ENCODE measurements at regions not wholly inside any gene's neighbourhood (a gene's known extent, or its start where the extent isn't known, plus 50 kb on each side); places are given as distances from the start of the nearest gene placed in this dataset.
"Not testable (repeated sequence)": the region's sequence is repeated elsewhere in the genome, so short reads cannot be mapped to it uniquely, and the experiment has no call there.

GRCh38 chr2:62326735-62327134 is 130.8 kb downstream of the B3GNT2 start:
- no peak for DNase-seq

- no peak for DNase-seq
Observed at GRCh38 chr2:62325398-62325797, 129.5 kb downstream of the B3GNT2 start.

- no peak for DNase-seq
Observed at GRCh38 chr2:62321380-62322289, 125.7 kb downstream of the B3GNT2 start.

- no peak for DNase-seq
Observed at GRCh38 chr2:62320657-62321357, 124.9 kb downstream of the B3GNT2 start.

- DNase-seq = not testable (repeated sequence)
Observed at GRCh38 chr2:62320137-62320536, 124.2 kb downstream of the B3GNT2 start.

- DNase-seq = no peak
Observed at GRCh38 chr2:62319070-62319469, 123.2 kb downstream of the B3GNT2 start.

GRCh38 chr2:62315476-62315875 is 119.6 kb downstream of the B3GNT2 start:
- no peak for DNase-seq

GRCh38 chr2:62314291-62314690 is 118.4 kb downstream of the B3GNT2 start:
- no peak for DNase-seq

GRCh38 chr2:62313449-62314227 is 117.7 kb downstream of the B3GNT2 start:
- no peak for DNase-seq

GRCh38 chr2:62309465-62310091 is 113.7 kb downstream of the B3GNT2 start:
- DNase-seq = no peak

- DNase-seq = no peak
Observed at GRCh38 chr2:62309081-62309464, 113.2 kb downstream of the B3GNT2 start.

- no peak for DNase-seq
Observed at GRCh38 chr2:62307469-62308389, 111.8 kb downstream of the B3GNT2 start.

GRCh38 chr2:62306751-62307468 is 111.0 kb downstream of the B3GNT2 start:
- DNase-seq = no peak

GRCh38 chr2:62305421-62306176 is 109.7 kb downstream of the B3GNT2 start:
- no peak for DNase-seq

- peak; percentile 36 for DNase-seq
Observed at GRCh38 chr2:62304429-62305417, 108.8 kb downstream of the B3GNT2 start.

- no peak for DNase-seq
Observed at GRCh38 chr2:62303788-62304187, 107.9 kb downstream of the B3GNT2 start.

- no peak for DNase-seq
Observed at GRCh38 chr2:62302631-62303435, 106.9 kb downstream of the B3GNT2 start.

- no peak for DNase-seq
Observed at GRCh38 chr2:62300925-62301324, 105.0 kb downstream of the B3GNT2 start.

Data from NCI-H1105 treated with DMSO at 0.1 percent for 48 hours (cell line).